GM21786 (cell line): ENCODE measurements at regions not wholly inside any gene's neighbourhood (a gene's known extent, or its start where the extent isn't known, plus 50 kb on each side); places are given as distances from the start of the nearest gene placed in this dataset.
"Not testable (repeated sequence)": the region's sequence is repeated elsewhere in the genome, so short reads cannot be mapped to it uniquely, and the experiment has no call there.

ENCODE experiments used
- ATAC-seq: cut with Tn5 transposase; IDR thresholded peaks from one replicate; pipeline ENCODE4 v1.9.1; 2021; ENCODE audit not compliant: unreplicated experiment

GRCh38 chr2:160550048-160550447, 56.4 kb upstream of the RBMS1 start:
- no peak for ATAC-seq

- no peak for ATAC-seq
Measured at GRCh38 chr2:160551259-160551658, 57.7 kb upstream of the RBMS1 start.

GRCh38 chr2:160555420-160556071, 61.9 kb upstream of the RBMS1 start:
- ATAC-seq: no peak

- ATAC-seq: no peak
Measured at GRCh38 chr2:160557903-160558302, 64.3 kb upstream of the RBMS1 start.

- ATAC-seq: no peak
Measured at GRCh38 chr2:160558531-160558930, 64.9 kb upstream of the RBMS1 start.

- no peak for ATAC-seq
Measured at GRCh38 chr2:160561551-160562295, 68.1 kb upstream of the RBMS1 start.

- no peak for ATAC-seq
Measured at GRCh38 chr2:160562730-160563129, 69.1 kb upstream of the RBMS1 start.

- no peak for ATAC-seq
Measured at GRCh38 chr2:160564591-160564990, 71.0 kb upstream of the RBMS1 start.

- no peak for ATAC-seq
Measured at GRCh38 chr2:160565099-160565845, 71.7 kb upstream of the RBMS1 start.

GRCh38 chr2:160566717-160567116, 73.1 kb upstream of the RBMS1 start:
- ATAC-seq: no peak

- ATAC-seq: no peak
Measured at GRCh38 chr2:160568856-160569255, 75.2 kb upstream of the RBMS1 start.

GRCh38 chr2:160570376-160570775, 76.8 kb upstream of the RBMS1 start:
- no peak for ATAC-seq

- ATAC-seq: no peak
Measured at GRCh38 chr2:160574468-160575140, 81.0 kb upstream of the RBMS1 start.

GRCh38 chr2:160575368-160575767, 81.8 kb upstream of the RBMS1 start:
- no peak for ATAC-seq

GRCh38 chr2:160576054-160576499, 82.5 kb upstream of the RBMS1 start:
- no peak for ATAC-seq

GRCh38 chr2:160577081-160577480, 83.5 kb upstream of the RBMS1 start:
- not testable (repeated sequence) for ATAC-seq

- ATAC-seq: no peak
Measured at GRCh38 chr2:160581035-160581434, 87.4 kb upstream of the RBMS1 start.

- no peak for ATAC-seq
Measured at GRCh38 chr2:160581448-160581847, 87.8 kb upstream of the RBMS1 start.

- ATAC-seq: no peak
Measured at GRCh38 chr2:160582081-160582480, 88.5 kb upstream of the RBMS1 start.

GRCh38 chr2:160582490-160583145, 89.0 kb upstream of the RBMS1 start:
- no peak for ATAC-seq

GRCh38 chr2:160583146-160583535, 89.5 kb upstream of the RBMS1 start:
- no peak for ATAC-seq
